ENCODE measurements at regions not wholly inside any gene's neighbourhood (a gene's known extent, or its start where the extent isn't known, plus 50 kb on each side); places are given as distances from the start of the nearest gene placed in this dataset.
"Not testable (repeated sequence)": the region's sequence is repeated elsewhere in the genome, so short reads cannot be mapped to it uniquely, and the experiment has no call there.

DNA sequence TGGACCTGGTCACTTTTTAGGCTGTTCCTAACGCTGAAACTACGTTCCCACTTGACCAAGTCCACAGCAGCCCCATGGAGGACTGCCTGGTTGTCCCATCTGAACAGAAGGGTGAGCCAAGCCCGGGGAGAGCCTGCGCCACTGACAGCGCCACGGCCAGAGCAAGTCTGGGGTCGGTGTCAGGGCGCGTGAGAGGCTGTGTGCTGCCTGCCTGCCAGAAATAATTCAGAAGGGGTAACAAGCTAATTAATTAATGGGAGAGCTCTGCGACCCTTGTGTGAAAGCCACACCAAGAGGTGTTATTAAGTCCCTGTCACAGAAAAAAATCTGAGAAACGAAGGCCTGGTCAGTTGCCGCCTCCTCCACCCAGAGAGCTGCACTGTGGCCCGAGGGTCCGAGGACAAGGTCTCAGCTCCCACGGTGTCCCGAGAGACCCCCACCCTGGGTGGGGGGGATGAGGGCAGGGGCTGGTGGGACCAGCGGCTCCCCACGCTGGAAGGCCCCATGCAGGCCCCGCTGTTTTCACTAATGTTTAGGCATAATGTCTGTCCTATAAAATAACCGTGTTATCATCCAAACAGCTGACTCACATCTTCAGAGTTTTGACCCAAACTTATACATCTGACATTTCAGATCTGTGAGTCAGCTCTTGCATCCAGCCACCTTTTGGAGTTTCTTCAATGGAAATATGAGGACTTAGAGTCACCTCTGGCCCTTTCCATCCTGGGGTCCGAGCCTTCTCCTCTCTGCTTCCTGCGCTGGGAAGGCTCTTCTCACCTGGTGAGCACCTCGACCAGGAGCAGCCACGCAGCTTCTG is 58.5 kb downstream of the DLL1 start:
- no peak for DNase-seq

DNA sequence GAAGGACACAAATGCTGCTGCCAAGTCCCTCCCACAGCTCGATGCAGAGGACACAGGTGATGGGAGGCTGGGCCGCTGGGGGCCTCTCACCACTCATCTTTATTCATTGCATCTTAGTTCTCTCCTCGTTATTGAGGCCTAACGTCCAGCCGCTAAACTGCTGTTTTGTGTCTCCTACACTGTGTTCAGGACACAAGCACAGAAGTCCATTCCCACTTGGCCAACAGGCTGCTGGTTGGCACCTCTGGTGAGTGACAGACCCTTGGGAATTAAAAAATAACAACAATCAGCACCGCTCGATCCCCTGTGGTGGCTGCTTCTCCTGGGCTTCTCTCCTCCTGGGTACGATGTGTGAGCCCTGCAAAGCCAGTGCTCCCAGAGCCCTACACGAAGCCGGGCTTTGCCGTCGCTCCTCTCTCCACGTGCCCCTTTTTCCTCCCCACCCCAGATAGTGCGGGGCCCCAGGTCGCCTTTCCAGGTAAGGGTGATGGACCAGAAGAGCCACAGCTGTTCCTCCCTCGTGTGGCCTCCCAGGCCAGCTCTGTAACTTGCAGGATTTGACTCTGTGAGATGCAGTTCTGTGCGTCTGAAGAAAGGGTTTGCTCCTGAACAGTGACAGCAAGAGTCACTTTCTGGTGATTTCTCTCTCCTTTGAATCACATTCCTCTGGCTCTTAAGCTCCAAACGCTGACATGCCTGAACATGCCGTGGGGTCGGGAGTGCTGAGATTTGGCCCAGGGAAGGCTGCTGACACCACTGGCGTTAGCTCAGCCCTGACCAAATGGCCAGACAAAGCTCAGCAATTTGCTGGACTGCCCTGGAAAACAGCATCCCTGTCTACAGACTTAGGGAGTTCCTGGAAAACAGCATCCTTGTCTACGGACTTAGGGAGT is 59.3 kb downstream of the DLL1 start:
- DNase-seq, result no peak

GRCh38 chr6:170230520-170231292 is 60.2 kb downstream of the DLL1 start:
- no peak for DNase-seq

DNA sequence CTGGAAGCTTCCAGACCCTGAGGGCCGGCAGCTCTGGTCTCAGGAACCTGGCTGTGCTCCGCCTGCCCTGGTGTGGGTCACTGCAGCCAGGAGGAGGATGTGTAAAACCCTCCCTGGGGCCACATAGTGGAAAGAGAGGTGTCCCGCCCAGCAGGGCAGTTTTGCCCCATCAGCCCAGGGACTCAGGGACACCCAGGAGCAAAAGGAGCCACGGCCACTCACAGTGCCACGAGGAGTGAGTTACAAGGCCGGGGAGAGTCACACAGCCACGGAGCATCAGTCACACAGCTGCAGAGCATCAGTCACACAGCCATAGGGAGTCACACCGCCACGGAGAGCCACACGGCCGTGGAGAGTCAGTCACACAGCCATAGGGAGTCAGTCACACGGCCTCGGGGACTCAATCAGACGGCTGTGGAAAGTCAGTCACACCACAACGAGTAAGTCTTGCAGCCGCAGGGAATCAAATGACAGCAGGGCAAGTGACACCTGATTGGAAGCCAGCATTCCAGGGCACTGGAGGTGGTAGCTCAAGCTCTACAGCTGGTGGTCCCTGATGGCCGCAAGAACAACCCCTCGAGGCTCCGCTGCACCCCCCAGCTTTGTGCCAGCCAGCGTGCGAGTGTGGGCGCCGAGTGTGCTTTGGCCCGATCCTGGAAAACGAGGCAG is 60.9 kb downstream of the DLL1 start:
- no peak for DNase-seq

GRCh38 chr6:170229396-170229795 is 61.5 kb downstream of the DLL1 start:
- DNase-seq, result no peak

DNA sequence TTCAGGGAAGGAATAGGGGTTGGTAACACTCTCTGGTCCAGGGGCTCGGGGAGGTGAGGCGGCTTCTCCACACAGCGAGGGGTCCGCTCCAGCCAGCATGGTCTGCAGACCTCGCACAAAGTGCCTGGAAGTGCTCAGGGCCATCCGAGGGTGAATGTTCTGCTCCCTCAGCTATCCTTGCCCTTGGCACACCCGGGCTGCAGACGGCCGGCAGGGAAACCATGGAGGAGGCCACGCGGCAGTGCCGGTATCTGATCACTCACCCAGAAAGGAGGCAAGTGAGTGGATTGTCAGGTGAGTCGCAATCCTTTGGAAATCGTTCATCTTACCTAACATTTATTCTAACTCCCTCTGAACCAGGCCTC is 62.0 kb downstream of the DLL1 start:
- no peak for DNase-seq

GRCh38 chr6:170227996-170228945 is 62.6 kb downstream of the DLL1 start:
- DNase-seq, result no peak

- DNase-seq, result no peak
Measured at GRCh38 chr6:170227521-170227983, 63.3 kb downstream of the DLL1 start.

DNA sequence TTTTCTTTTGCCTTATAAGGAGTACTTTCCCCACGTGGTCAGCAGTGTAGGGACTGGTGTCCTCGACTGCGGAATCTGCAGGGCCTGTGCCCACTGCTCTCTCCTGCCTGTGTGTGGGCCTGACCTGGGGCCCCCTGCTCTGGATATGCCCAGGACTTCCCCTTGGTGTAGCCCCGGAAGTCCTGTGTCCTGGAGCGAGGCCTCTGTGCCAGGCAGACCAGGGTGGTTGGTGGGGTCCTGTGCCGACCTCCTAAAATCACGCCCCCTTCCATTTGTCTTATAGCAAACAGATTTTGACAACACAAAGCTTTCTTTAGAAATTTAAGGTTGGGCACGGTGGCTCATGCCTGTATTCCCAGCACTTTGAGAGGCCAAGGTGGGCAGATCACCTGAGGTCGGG is 64.2 kb downstream of the DLL1 start:
- no peak for DNase-seq

GRCh38 chr6:170225852-170226417 is 64.9 kb downstream of the DLL1 start:
- DNase-seq, result no peak

GRCh38 chr6:170224694-170225660 is 65.9 kb downstream of the DLL1 start:
- peak; percentile 48 for DNase-seq

DNA sequence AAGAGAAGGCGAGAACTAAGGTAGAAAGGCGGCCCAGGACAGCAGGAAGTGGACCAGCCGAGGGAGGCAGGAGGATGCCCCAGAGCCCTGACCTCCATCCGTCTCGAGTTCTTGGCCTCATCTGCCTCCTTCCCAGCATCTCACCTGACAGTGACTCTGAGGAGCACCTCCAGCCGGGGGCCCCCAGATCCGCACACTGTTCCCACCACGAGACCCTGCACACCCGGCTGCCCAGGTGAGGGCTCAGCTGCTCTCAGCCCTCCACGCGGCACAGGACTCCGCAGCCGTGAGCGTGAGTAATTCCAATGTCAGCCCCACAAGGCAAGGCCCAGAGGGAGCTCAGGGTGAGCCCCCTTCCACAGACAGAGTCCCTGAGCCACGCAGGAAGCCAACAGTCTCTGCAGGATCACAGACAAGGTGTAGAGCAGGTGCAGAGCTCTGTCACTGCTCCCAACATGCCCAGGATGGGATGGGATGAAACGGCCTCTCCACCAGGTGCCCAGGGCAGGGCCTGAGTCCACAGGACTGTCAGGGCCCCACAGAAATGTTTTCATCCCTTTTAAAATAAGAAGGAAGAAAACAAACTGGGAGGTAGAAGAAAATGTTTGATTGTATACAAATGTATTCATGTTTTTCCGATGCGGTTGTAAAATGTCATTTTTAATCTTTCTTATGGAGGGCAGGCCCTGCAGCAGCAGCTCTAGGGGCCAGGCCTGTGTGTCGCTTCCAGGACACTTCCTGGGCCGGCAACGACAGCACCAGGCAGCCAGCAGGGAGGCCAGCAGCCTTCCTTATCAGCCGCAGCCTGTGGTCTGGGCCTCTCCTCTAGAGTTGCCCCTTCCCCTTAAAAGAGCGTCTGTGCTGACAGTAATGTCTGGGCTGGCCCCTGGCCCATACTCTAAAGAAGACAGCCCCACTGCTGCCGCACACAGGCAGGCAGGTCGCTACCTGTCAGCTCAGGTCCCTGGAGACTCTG is 66.9 kb downstream of the DLL1 start:
- no peak for DNase-seq

- DNase-seq, result peak; percentile 48
Measured at GRCh38 chr6:170222498-170223471, 68.1 kb downstream of the DLL1 start.

DNA sequence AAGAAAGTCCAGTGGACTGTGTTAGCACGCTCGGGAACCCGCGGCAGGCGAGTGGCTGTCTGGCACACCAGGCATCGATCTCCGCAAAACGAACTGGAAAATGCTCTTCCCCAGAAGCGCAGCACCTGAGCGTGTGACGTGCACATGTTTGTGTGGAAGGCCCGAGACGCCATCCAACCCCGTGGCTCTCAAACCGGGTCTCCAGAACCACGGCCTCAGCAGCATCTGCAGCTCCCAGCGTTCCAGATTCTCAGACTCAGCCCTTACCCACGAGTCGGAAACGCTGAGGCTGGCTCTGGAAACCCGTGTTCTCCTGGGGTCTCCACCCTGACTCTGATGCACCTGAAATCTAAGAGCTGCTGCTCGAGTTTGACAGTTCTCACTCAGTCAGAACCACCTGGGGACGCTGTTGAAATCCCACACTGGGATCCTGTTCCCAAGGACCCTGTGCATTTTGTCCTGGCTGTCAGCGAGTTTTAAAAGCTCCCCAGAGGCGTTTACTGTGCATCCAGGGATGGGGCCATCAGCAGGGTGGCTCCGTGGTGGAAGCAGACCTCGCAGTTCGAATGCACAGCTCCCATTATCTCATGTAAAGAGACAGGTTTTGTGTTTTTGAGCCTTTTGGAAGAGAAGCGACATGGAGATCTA is 69.0 kb downstream of the DLL1 start:
- no peak for DNase-seq

GRCh38 chr6:170221052-170221752 is 69.7 kb downstream of the DLL1 start:
- DNase-seq, result peak; percentile 41

- DNase-seq, result not testable (repeated sequence)
Measured at GRCh38 chr6:170213637-170214018, 77.2 kb downstream of the DLL1 start.
